GM12878 (cell line): ENCODE measurements at regions not wholly inside any gene's neighbourhood (a gene's known extent, or its start where the extent isn't known, plus 50 kb on each side); places are given as distances from the start of the nearest gene placed in this dataset.

ENCODE experiments used
- ATAC-seq: fragments of 200-7000 bp; cut with Tn5 transposase; 3 replicates; pipeline ENCODE4 v1.9.1; 2020; ENCODE audit warnings: mild to moderate bottlenecking, moderate library complexity
- BruUV-seq: library from RNA; stranded (reverse); fragments of 400-500 nt; replicated peaks from 2 replicates; lab custom pipeline; 2021; lab: Mats Ljungman, UMichigan
- CTCF ChIA-PET: fragments of 300-600 bp; sonication (Branson Sonifier 250); formaldehyde crosslinking; extraction: SDS; loops from one replicate; lab custom pipeline; 2021; ENCODE audit warnings: inconsistent platforms; lab: Yijun Ruan, JAX
- POLR2A ChIA-PET: fragments of 350-600 bp; formaldehyde crosslinking; extraction: SDS; loops from one replicate; lab custom pipeline; 2021; ENCODE audit warnings: inconsistent platforms; lab: Charles Lee
- RAD21 ChIA-PET: fragments of 300-600 bp; sonication (Branson Sonifier 250); formaldehyde crosslinking; loops from one replicate; lab custom pipeline; 2023; ENCODE audit warnings: antibody characterized with exemption; ENCODE audit not compliant: unreplicated experiment; lab: Charles Lee
- SMC1A ChIA-PET: fragments of 300-600 bp; sonication (Branson Sonifier 250); formaldehyde crosslinking; loops from one replicate; lab custom pipeline; 2023; ENCODE audit not compliant: unreplicated experiment, uncharacterized antibody; lab: Charles Lee
- DNase-seq: peaks from one replicate; pipeline ENCODE4 v3.0.0-alpha.2; 2011; ENCODE audit warnings: low read depth, low spot score
- FAIRE-seq: peaks from 3 replicates; lab custom pipeline; 2011; peaks lifted over from hg19 to GRCh38; lab: Jason Lieb, UNC
- H2AFZ ChIP-seq: 2 replicates; pipeline ENCODE4 v1.6.0; 2011; ENCODE audit warnings: low read depth, low read length, control low read depth; ENCODE audit not compliant: control insufficient read depth
- H3K27ac ChIP-seq: 2 replicates; pipeline ENCODE4 v1.5.1; 2011; ENCODE audit warnings: control low read depth; ENCODE audit not compliant: control insufficient read depth, insufficient read depth
- H3K27me3 ChIP-seq, 2 experiments: replicated peaks in 1 of 2; 2 replicates each; pipeline versions ENCODE4 v1.6.0 to v1.6.1; 2011; ENCODE audit warnings: low read length in 1 of 2; ENCODE audit not compliant: control insufficient read depth in 2 of 2, insufficient read depth in 2 of 2
- H3K36me3 ChIP-seq, 2 experiments: 2 replicates each; pipeline ENCODE4 v1.5.1; 2011; ENCODE audit warnings: low read length in 1 of 2; ENCODE audit not compliant: control insufficient read depth in 2 of 2, insufficient read depth in 2 of 2
- H3K4me1 ChIP-seq: 2 replicates; pipeline ENCODE4 v1.6.1; 2011; ENCODE audit warnings: mild to moderate bottlenecking, low read length, moderate library complexity, mixed read lengths; ENCODE audit not compliant: control insufficient read depth, insufficient read depth
- H3K4me2 ChIP-seq: 2 replicates; pipeline ENCODE4 v1.6.0; 2011; ENCODE audit warnings: control low read depth; ENCODE audit not compliant: control insufficient read depth, insufficient read depth
- H3K4me3 ChIP-seq: fragments of 200-600 bp; sonication (generic); 2 replicates; pipeline ENCODE4 v1.5.1; 2016
- H3K79me2 ChIP-seq: 2 replicates; pipeline ENCODE4 v1.6.0; 2011; ENCODE audit warnings: low read length; ENCODE audit not compliant: control insufficient read depth, insufficient read depth
- H3K9ac ChIP-seq: 2 replicates; pipeline ENCODE4 v1.8.0; 2011; ENCODE audit warnings: low read length, control low read depth, mixed read lengths; ENCODE audit not compliant: control insufficient read depth, insufficient read depth
- H3K9me3 ChIP-seq: replicated peaks from 3 replicates; pipeline ENCODE4 v1.5.1; 2011; ENCODE audit warnings: mild to moderate bottlenecking, low read length; ENCODE audit not compliant: control insufficient read depth, insufficient read depth
- H4K20me1 ChIP-seq: 2 replicates; pipeline ENCODE4 v1.6.0; 2011; ENCODE audit not compliant: control insufficient read depth, insufficient read depth
- BRCA1 ChIP-seq: IDR thresholded peaks from 2 replicates; pipeline ENCODE4 v1.6.1; 2011; ENCODE audit warnings: low read depth, low read length, improper control_type of control experiment
- CBX5 ChIP-seq: sonication (generic); IDR thresholded peaks from 2 replicates; pipeline ENCODE4 v1.6.1; 2016; ENCODE audit warnings: low read depth, moderate library complexity, mild to moderate bottlenecking, inconsistent platforms
- CHD4 ChIP-seq: fragments of 200-600 bp; sonication (generic); IDR thresholded peaks from 2 replicates; pipeline ENCODE4 v1.6.1; 2016; ENCODE audit warnings: mild to moderate bottlenecking
- EZH2 ChIP-seq: IDR thresholded peaks from 2 replicates; pipeline ENCODE4 v1.6.1; 2012; ENCODE audit warnings: low read depth, mild to moderate bottlenecking, control low read depth, inconsistent platforms, low read length, borderline replicate concordance; ENCODE audit not compliant: control insufficient read depth
- GABPA ChIP-seq: IDR thresholded peaks from 2 replicates; pipeline ENCODE4 v1.6.1; 2014; ENCODE audit warnings: antibody characterized with exemption, low read depth, mild to moderate bottlenecking, inconsistent platforms
- HCFC1 ChIP-seq: fragments of 150-350 bp; IDR thresholded peaks from 2 replicates; pipeline ENCODE4 v1.6.1; 2014; ENCODE audit warnings: low read length
- MAX ChIP-seq: IDR thresholded peaks from 2 replicates; pipeline ENCODE4 v1.6.1; 2012; ENCODE audit warnings: low read depth, low read length, improper control_type of control experiment
- MEF2B ChIP-seq: fragments of 450-650 bp; IDR thresholded peaks from 2 replicates; pipeline ENCODE4 v1.6.1; 2018; ENCODE audit warnings: mild to moderate bottlenecking, moderate library complexity; ENCODE audit not compliant: partially characterized antibody, poor library complexity, severe bottlenecking
- MYB ChIP-seq: fragments of 150-350 bp; IDR thresholded peaks from 2 replicates; pipeline ENCODE4 v1.6.1; 2014; ENCODE audit warnings: mild to moderate bottlenecking, low read depth, low read length, borderline replicate concordance
- PAX8 ChIP-seq: fragments of 450-650 bp; IDR thresholded peaks from 2 replicates; pipeline ENCODE4 v1.6.1; 2017; ENCODE audit warnings: mild to moderate bottlenecking, moderate library complexity
- POU2F2 ChIP-seq: IDR thresholded peaks from 3 replicates; pipeline ENCODE4 v1.6.1; 2011; ENCODE audit warnings: low read depth, mild to moderate bottlenecking, low read length, borderline replicate concordance
- RAD21 ChIP-seq: IDR thresholded peaks from 2 replicates; pipeline ENCODE4 v1.6.1; 2011; ENCODE audit warnings: mild to moderate bottlenecking, low read depth, low read length, moderate library complexity; ENCODE audit not compliant: insufficient read depth
- SMAD1 ChIP-seq: fragments of 450-650 bp; IDR thresholded peaks from 2 replicates; pipeline ENCODE4 v1.6.1; 2018; ENCODE audit warnings: mild to moderate bottlenecking, low read depth; ENCODE audit not compliant: partially characterized antibody
- SMC3 ChIP-seq: IDR thresholded peaks from 2 replicates; pipeline ENCODE4 v1.6.1; 2011; ENCODE audit warnings: low read length, improper control_type of control experiment, borderline replicate concordance
- YBX1 ChIP-seq: fragments of 450-650 bp; IDR thresholded peaks from 2 replicates; pipeline ENCODE4 v1.6.1; 2016; ENCODE audit warnings: antibody characterized with exemption
- WGBS: methylation state at CpG from one replicate; pipeline ENCODE4 v1.1.6; 2016; ENCODE audit warnings: low lambda C conversion rate; ENCODE audit not compliant: insufficient replicate concordance, insufficient coverage; ENCODE audit errors: missing lambda C conversion rate; 5-methylcytosine and 5-hydroxymethylcytosine counted together
- in situ Hi-C: fragments of 300-500 bp; cut with MboI; formaldehyde crosslinking; loops from 9 replicates; pipeline ENCODE4 v1.14.3; 2018; ENCODE audit warnings: mixed read lengths
- intact Hi-C: fragments of 100-400 bp; cut with micrococcal nuclease; formaldehyde crosslinking; loops from one replicate; pipeline ENCODE4 v1.14.2; 2022; ENCODE audit not compliant: unreplicated experiment
- TF ChIP-seq, protein P1 (sequence below): IDR thresholded peaks from 2 replicates; pipeline ENCODE4 v1.6.1; 2011; ENCODE audit warnings: mild to moderate bottlenecking, low read depth, low read length, moderate library complexity; ENCODE audit not compliant: insufficient replicate concordance
- TF ChIP-seq, protein P2 (sequence below), 3 experiments: IDR thresholded peaks in 2 of 3; conservative IDR thresholded peaks in 1 of 3; 2 replicates each; pipeline ENCODE4 v1.5.1; 2011; ENCODE audit warnings: low read depth in 3 of 3, low read length in 3 of 3, mild to moderate bottlenecking in 3 of 3, control low read depth in 2 of 3, moderate library complexity in 2 of 3, inconsistent platforms in 1 of 3, mixed read lengths in 1 of 3; ENCODE audit not compliant: control insufficient read depth in 2 of 3, insufficient read depth in 1 of 3; ENCODE audit errors: extremely low read depth in 1 of 3
- TF ChIP-seq, protein P3 (sequence below): fragments of 450-650 bp; IDR thresholded peaks from 2 replicates; pipeline ENCODE4 v1.6.1; 2014; ENCODE audit warnings: mild to moderate bottlenecking

DNA sequence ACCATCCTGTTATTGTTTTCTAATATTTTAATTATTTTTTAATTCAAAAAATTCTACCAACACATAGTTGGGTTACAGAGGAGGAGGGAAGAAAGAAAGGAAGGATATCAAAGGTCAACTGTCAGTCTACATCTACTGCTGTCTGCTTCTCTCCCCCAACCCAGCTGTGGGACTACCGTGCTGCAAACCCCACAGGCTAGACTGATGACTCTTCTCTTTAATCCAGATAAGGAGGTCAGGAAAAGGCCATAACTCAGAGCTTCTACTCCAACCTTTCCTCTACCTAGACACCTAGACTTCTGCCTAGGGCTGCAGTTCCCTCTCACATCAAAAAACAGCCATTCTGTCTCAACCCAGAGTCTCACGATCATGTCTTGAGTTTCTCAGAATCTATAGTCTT is 124.2 kb upstream of the ETV3 start:
- H3K27me3 ChIP-seq = 0 out of 4 replicates have a peak, but pooled peaks cover 0 to 3% of the 10 kb centered on the region in 2 experiments
- no peak for DNase-seq
- CTCF ChIA-PET = no interaction called here
- no peak overlapping the region for H2AFZ ChIP-seq
- H3K36me3 ChIP-seq = no peaks in the 10 kb centered on the region
- H3K9me3 ChIP-seq = no peaks in the 10 kb centered on the region
- no peaks in the 10 kb centered on the region for H3K4me1 ChIP-seq
- no TSS peak for BruUV-seq
- H4K20me1 ChIP-seq = no peaks in the 10 kb centered on the region
- no peaks in the 10 kb centered on the region for H3K79me2 ChIP-seq
- H3K9ac ChIP-seq = no peak overlapping the region
- H3K4me3 ChIP-seq = no peak overlapping the region
- no peak for FAIRE-seq
- 13% methylated on average over 2 of the region's 2 CpGs for WGBS
- SMC1A ChIA-PET = interaction anchor here (1.5 kb wide), 1 partner anchor 9 kb away, joined by 6 read pairs; no protein-coding TSS in a partner anchor
- H3K4me2 ChIP-seq = no peak overlapping the region
- POLR2A ChIA-PET = no interaction called here
- ATAC-seq = no peak
- no peak overlapping the region for H3K27ac ChIP-seq
- intact Hi-C loops = no loop called here
- RAD21 ChIA-PET = no interaction called here
- TF ChIP-seq, protein P1, sequence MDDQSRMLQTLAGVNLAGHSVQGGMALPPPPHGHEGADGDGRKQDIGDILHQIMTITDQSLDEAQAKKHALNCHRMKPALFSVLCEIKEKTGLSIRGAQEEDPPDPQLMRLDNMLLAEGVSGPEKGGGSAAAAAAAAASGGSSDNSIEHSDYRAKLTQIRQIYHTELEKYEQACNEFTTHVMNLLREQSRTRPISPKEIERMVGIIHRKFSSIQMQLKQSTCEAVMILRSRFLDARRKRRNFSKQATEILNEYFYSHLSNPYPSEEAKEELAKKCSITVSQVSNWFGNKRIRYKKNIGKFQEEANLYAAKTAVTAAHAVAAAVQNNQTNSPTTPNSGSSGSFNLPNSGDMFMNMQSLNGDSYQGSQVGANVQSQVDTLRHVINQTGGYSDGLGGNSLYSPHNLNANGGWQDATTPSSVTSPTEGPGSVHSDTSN = no peak
- TF ChIP-seq MYB (no peak), EZH2 (no peak), MEF2B (no peak), HCFC1 (no peak), CHD4 (no peak), POU2F2 (no peak), PAX8 (no peak), CBX5 (no peak), YBX1 (no peak), BRCA1 (no peak), RAD21 (no peak), SMC3 (no peak), GABPA (no peak), SMAD1 (no peak), MAX (no peak)
- TF ChIP-seq, protein P2, sequence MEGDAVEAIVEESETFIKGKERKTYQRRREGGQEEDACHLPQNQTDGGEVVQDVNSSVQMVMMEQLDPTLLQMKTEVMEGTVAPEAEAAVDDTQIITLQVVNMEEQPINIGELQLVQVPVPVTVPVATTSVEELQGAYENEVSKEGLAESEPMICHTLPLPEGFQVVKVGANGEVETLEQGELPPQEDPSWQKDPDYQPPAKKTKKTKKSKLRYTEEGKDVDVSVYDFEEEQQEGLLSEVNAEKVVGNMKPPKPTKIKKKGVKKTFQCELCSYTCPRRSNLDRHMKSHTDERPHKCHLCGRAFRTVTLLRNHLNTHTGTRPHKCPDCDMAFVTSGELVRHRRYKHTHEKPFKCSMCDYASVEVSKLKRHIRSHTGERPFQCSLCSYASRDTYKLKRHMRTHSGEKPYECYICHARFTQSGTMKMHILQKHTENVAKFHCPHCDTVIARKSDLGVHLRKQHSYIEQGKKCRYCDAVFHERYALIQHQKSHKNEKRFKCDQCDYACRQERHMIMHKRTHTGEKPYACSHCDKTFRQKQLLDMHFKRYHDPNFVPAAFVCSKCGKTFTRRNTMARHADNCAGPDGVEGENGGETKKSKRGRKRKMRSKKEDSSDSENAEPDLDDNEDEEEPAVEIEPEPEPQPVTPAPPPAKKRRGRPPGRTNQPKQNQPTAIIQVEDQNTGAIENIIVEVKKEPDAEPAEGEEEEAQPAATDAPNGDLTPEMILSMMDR (IDR thresholded peaks at IDR 0.05 in 2 of 3, conservative IDR thresholded peaks at IDR 0.05 in 1 of 3; ENCODE audit: control insufficient read depth in 2 of 3, extremely low read depth in 1 of 3, insufficient read depth in 1 of 3, low read depth in 3 of 3, low read length in 3 of 3) = no peak
- TF ChIP-seq, protein P3, sequence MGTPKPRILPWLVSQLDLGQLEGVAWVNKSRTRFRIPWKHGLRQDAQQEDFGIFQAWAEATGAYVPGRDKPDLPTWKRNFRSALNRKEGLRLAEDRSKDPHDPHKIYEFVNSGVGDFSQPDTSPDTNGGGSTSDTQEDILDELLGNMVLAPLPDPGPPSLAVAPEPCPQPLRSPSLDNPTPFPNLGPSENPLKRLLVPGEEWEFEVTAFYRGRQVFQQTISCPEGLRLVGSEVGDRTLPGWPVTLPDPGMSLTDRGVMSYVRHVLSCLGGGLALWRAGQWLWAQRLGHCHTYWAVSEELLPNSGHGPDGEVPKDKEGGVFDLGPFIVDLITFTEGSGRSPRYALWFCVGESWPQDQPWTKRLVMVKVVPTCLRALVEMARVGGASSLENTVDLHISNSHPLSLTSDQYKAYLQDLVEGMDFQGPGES = no peak
- in situ Hi-C loops = no loop called here
